Astrocyte (in vitro differentiated cells and primary cell): ENCODE measurements at regions not wholly inside any gene's neighbourhood (a gene's known extent, or its start where the extent isn't known, plus 50 kb on each side); places are given as distances from the start of the nearest gene placed in this dataset.

Experiments
- DNase-seq: peaks from one replicate; pipeline ENCODE4 v3.0.0-alpha.2; 2010; ENCODE audit warnings: low read depth
- FAIRE-seq: peaks from 2 replicates; lab custom pipeline; 2011; peaks lifted over from hg19 to GRCh38; lab: Jason Lieb, UNC
- H2AFZ ChIP-seq: 2 replicates; pipeline ENCODE4 v1.6.0; 2012; ENCODE audit warnings: low read depth, low read length, inconsistent platforms
- H3K27ac ChIP-seq: 2 replicates; pipeline ENCODE4 v1.5.1; 2011; ENCODE audit warnings: low read depth, low read length, inconsistent platforms
- H3K27me3 ChIP-seq: 2 replicates; pipeline ENCODE4 v1.6.0; 2011; ENCODE audit warnings: low read length, inconsistent platforms; ENCODE audit not compliant: insufficient read depth
- H3K36me3 ChIP-seq: 2 replicates; pipeline ENCODE4 v1.5.1; 2011; ENCODE audit warnings: low read length, inconsistent platforms; ENCODE audit not compliant: insufficient read depth
- H3K4me1 ChIP-seq: 2 replicates; pipeline ENCODE4 v1.5.1; 2011; ENCODE audit warnings: low read length, inconsistent platforms; ENCODE audit not compliant: insufficient read depth
- H3K4me2 ChIP-seq: 2 replicates; pipeline ENCODE4 v1.6.0; 2012; ENCODE audit warnings: low read length, inconsistent platforms
- H3K4me3 ChIP-seq: 2 replicates; pipeline ENCODE4 v1.5.1; 2011; ENCODE audit warnings: low read depth, mild to moderate bottlenecking, low read length, inconsistent platforms; ENCODE audit not compliant: insufficient read depth
- H3K79me2 ChIP-seq: 2 replicates; pipeline ENCODE4 v1.6.0; 2012; ENCODE audit warnings: mild to moderate bottlenecking, low read length, inconsistent platforms; ENCODE audit not compliant: insufficient read depth
- H3K9ac ChIP-seq: 2 replicates; pipeline ENCODE4 v1.6.0; 2012; ENCODE audit warnings: mild to moderate bottlenecking, low read length, inconsistent platforms
- H3K9me3 ChIP-seq: 2 replicates; pipeline ENCODE4 v1.5.1; 2012; ENCODE audit warnings: low read depth, mild to moderate bottlenecking, low read length, inconsistent platforms; ENCODE audit not compliant: insufficient read depth
- H4K20me1 ChIP-seq: 2 replicates; pipeline ENCODE4 v1.6.0; 2012; ENCODE audit warnings: low read length, inconsistent platforms; ENCODE audit not compliant: insufficient read depth
- H3K27ac Mint-ChIP-seq: one replicate; pipeline ENCODE4 v1.8.0; 2021; ENCODE audit warnings: mild to moderate bottlenecking, mixed read lengths; ENCODE audit not compliant: unreplicated experiment
- H3K27me3 Mint-ChIP-seq: one replicate; pipeline ENCODE4 v1.8.0; 2021; ENCODE audit warnings: low read depth, mixed read lengths; ENCODE audit not compliant: unreplicated experiment
- H3K36me3 Mint-ChIP-seq: one replicate; pipeline ENCODE4 v1.8.0; 2021; ENCODE audit warnings: low read depth, mixed read lengths; ENCODE audit not compliant: unreplicated experiment
- H3K4me1 Mint-ChIP-seq: one replicate; pipeline ENCODE4 v1.8.0; 2021; ENCODE audit warnings: low read depth, mixed read lengths; ENCODE audit not compliant: unreplicated experiment
- H3K4me3 Mint-ChIP-seq: one replicate; pipeline ENCODE4 v1.8.0; 2021; ENCODE audit warnings: mild to moderate bottlenecking, moderate library complexity, mixed read lengths; ENCODE audit not compliant: unreplicated experiment
- H3K9me3 Mint-ChIP-seq: one replicate; pipeline ENCODE4 v1.8.0; 2021; ENCODE audit warnings: mild to moderate bottlenecking, mixed read lengths; ENCODE audit not compliant: unreplicated experiment
- EZH2 ChIP-seq: IDR thresholded peaks from 2 replicates; pipeline ENCODE4 v1.6.1; 2012; ENCODE audit warnings: mild to moderate bottlenecking, low read length, inconsistent platforms; ENCODE audit not compliant: insufficient read depth
- TF ChIP-seq, protein P1 (sequence below): IDR thresholded peaks from 2 replicates; pipeline ENCODE4 v1.5.1; 2011; ENCODE audit warnings: low read depth, mild to moderate bottlenecking, inconsistent platforms, low read length, moderate library complexity; ENCODE audit not compliant: insufficient read depth

DNA sequence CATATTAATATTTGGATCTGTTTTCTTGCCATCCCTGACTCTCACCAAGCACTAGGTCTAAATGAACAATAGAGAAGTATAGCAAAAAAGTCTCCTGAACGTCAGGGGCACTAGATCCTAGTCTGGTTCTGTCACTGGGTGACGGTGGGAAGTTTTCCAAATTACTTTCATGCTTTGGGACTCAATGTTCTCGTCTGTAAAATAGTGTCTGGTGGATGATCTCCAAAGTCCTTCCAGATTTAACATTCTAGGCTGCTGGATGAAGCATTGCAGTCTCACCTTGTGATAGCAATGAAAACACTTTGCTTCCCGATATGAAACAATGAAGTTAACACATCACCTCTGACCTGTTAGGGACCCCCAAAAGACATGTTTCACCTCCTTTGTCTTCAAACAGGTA, 199.3 kb downstream of the SEC61B start:
- no peak for TF ChIP-seq EZH2
- Histone ChIP-seq H3K27me3 (peaks cover 6% of the 10 kb centered on the region), H4K20me1 (no peaks in the 10 kb centered on the region), H3K27ac (no peak overlapping the region), H2AFZ (no peak overlapping the region), H3K79me2 (no peaks in the 10 kb centered on the region), H3K36me3 (no peaks in the 10 kb centered on the region), H3K9ac (no peak overlapping the region), H3K9me3 (no peaks in the 10 kb centered on the region), H3K4me1 (no peaks in the 10 kb centered on the region), H3K4me2 (no peak overlapping the region), H3K4me3 (no peak overlapping the region)
- Mint-ChIP-seq H3K36me3 (no peaks in the 10 kb centered on the region), H3K27me3 (peaks cover under 1% of the 10 kb centered on the region), H3K4me1 (no peaks in the 10 kb centered on the region), H3K27ac (no peak overlapping the region), H3K9me3 (no peaks in the 10 kb centered on the region), H3K4me3 (no peak overlapping the region)
- DNase-seq (no peak), FAIRE-seq (no peak)

DNA sequence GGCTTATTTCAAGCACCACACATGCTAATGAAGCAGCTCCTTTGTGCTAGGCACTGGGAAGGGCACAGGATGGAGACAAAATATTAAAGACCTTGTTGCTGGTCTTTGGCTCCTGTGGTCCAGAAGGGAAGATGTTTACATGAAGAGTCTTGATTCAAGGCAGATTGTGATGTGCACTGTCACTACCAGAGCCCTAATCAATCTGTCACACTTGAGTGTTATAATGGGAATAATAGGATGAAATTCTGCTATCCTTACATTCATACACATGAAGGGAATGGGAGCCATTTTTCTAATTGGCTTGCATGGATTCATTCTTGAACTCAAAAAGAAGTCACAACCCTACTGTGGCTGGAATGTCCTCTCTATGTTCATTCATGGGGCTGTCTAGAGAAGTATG, 203.0 kb downstream of the SEC61B start:
- H4K20me1 ChIP-seq = no peaks in the 10 kb centered on the region
- H3K36me3 ChIP-seq = no peaks in the 10 kb centered on the region
- H3K79me2 ChIP-seq = no peaks in the 10 kb centered on the region
- H3K27me3 ChIP-seq = peaks cover 6% of the 10 kb centered on the region
- no peak overlapping the region for H3K27ac Mint-ChIP-seq
- H3K36me3 Mint-ChIP-seq = no peaks in the 10 kb centered on the region
- H3K9me3 Mint-ChIP-seq = peaks cover 2% of the 10 kb centered on the region
- H3K4me3 ChIP-seq = no peak overlapping the region
- peaks cover 4% of the 10 kb centered on the region for H3K4me1 Mint-ChIP-seq
- no peaks in the 10 kb centered on the region for H3K9me3 ChIP-seq
- no peak overlapping the region for H3K4me3 Mint-ChIP-seq
- DNase-seq = no peak
- H3K4me1 ChIP-seq = peaks cover 2% of the 10 kb centered on the region
- H3K27me3 Mint-ChIP-seq = peaks cover 8% of the 10 kb centered on the region
- H3K27ac ChIP-seq = no peak overlapping the region
- FAIRE-seq = no peak
- H3K4me2 ChIP-seq = no peak overlapping the region
- no peak overlapping the region for H2AFZ ChIP-seq
- TF ChIP-seq, protein P1, sequence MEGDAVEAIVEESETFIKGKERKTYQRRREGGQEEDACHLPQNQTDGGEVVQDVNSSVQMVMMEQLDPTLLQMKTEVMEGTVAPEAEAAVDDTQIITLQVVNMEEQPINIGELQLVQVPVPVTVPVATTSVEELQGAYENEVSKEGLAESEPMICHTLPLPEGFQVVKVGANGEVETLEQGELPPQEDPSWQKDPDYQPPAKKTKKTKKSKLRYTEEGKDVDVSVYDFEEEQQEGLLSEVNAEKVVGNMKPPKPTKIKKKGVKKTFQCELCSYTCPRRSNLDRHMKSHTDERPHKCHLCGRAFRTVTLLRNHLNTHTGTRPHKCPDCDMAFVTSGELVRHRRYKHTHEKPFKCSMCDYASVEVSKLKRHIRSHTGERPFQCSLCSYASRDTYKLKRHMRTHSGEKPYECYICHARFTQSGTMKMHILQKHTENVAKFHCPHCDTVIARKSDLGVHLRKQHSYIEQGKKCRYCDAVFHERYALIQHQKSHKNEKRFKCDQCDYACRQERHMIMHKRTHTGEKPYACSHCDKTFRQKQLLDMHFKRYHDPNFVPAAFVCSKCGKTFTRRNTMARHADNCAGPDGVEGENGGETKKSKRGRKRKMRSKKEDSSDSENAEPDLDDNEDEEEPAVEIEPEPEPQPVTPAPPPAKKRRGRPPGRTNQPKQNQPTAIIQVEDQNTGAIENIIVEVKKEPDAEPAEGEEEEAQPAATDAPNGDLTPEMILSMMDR = no peak
- TF ChIP-seq EZH2 = no peak
- H3K9ac ChIP-seq = no peak overlapping the region

DNA sequence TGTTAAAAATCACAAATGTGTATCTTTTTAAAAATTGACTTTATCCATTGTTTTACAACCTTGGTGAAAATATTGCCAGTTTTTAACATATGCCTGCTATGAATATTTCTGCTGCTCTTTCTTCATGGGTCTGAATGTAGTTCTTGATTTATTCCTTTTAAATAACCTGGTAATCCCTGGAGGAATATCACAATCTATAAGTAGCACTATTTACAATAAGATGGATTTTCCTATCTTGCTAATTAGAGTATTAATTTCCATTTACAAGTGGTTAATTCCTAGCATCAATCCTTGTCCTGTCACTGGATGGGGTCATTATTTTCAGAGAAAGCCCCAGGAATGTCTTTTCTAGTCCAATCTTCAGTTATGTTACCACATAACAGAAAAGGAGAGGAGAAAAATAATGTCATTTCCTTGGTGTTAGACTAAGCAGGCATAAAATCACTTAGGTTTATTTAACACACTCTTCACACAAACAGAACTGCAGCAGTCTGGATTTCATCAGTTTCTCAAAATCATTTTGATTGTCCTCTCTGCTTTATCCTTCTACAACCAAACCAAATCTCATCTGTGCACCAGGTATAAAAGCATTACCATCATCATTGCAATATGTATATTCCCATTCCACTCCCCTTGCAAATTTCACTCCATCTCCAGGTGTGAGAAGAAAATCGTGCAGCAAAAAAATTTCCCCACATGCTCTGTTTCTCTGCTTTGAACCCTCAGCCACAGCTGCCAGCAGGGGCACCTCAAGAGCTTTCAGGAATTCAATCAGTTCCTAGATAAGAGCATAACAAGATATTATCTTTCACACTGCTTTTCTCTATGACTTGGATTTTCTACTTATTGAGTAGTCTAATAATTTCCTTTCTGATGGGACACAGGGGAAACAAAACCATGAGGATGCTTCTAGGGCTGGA, 204.1 kb downstream of the SEC61B start:
- H3K27ac ChIP-seq = no peak overlapping the region
- H3K4me3 ChIP-seq = no peak overlapping the region
- Mint-ChIP-seq H3K4me3 (no peak overlapping the region), H3K4me1 (peaks cover 6% of the 10 kb centered on the region), H3K27me3 (peaks cover 8% of the 10 kb centered on the region), H3K36me3 (no peaks in the 10 kb centered on the region), H3K27ac (no peak overlapping the region), H3K9me3 (peaks cover 2% of the 10 kb centered on the region)
- no peaks in the 10 kb centered on the region for H4K20me1 ChIP-seq
- H3K27me3 ChIP-seq = peaks cover 6% of the 10 kb centered on the region
- H3K9me3 ChIP-seq = no peaks in the 10 kb centered on the region
- H3K9ac ChIP-seq = no peak overlapping the region
- FAIRE-seq (peak; percentile 9), DNase-seq (no peak)
- no peaks in the 10 kb centered on the region for H3K79me2 ChIP-seq
- TF ChIP-seq, protein P1 = no peak
- no peak for TF ChIP-seq EZH2
- H2AFZ ChIP-seq = no peak overlapping the region
- no peak overlapping the region for H3K4me2 ChIP-seq
- H3K4me1 ChIP-seq = peaks cover 11% of the 10 kb centered on the region
- H3K36me3 ChIP-seq = no peaks in the 10 kb centered on the region
